NCI-H187 (cell line): ENCODE measurements at regions not wholly inside any gene's neighbourhood (a gene's known extent, or its start where the extent isn't known, plus 50 kb on each side); places are given as distances from the start of the nearest gene placed in this dataset.
"Not testable (repeated sequence)": the region's sequence is repeated elsewhere in the genome, so short reads cannot be mapped to it uniquely, and the experiment has no call there.

Experiments
- DNase-seq, 2 experiments: peaks; one replicate each; lab custom pipeline; 2025; lab: John Stamatoyannopoulos, UW

GRCh38 chr14:39673734-39674133, 241.5 kb upstream of the FBXO33 start:
- no peak for DNase-seq

- DNase-seq: no peak
These were observed 241.1 kb upstream of the FBXO33 start for GRCh38 chr14:39673270-39673711.

- no peak for DNase-seq
These were observed 236.2 kb upstream of the FBXO33 start for GRCh38 chr14:39668449-39668848.

GRCh38 chr14:39666386-39666785, 234.2 kb upstream of the FBXO33 start:
- DNase-seq: no peak

GRCh38 chr14:39665075-39665475, 232.8 kb upstream of the FBXO33 start:
- no peak for DNase-seq

GRCh38 chr14:39664646-39665045, 232.4 kb upstream of the FBXO33 start:
- no peak for DNase-seq

- DNase-seq: no peak
These were observed 209.0 kb upstream of the FBXO33 start for GRCh38 chr14:39641224-39641623.

GRCh38 chr14:39639009-39639408, 206.8 kb upstream of the FBXO33 start:
- DNase-seq: not testable (repeated sequence)

GRCh38 chr14:39628087-39628486, 195.9 kb upstream of the FBXO33 start:
- DNase-seq: no peak

- no peak for DNase-seq
These were observed 194.7 kb upstream of the FBXO33 start for GRCh38 chr14:39626589-39627576.

GRCh38 chr14:39621678-39622077, 189.4 kb upstream of the FBXO33 start:
- DNase-seq: no peak

- no peak for DNase-seq
These were observed 189.0 kb upstream of the FBXO33 start for GRCh38 chr14:39621223-39621622.

- DNase-seq: no peak
These were observed 185.3 kb upstream of the FBXO33 start for GRCh38 chr14:39617537-39617936.

GRCh38 chr14:39615352-39615751, 183.1 kb upstream of the FBXO33 start:
- DNase-seq: no peak

GRCh38 chr14:39614297-39614923, 182.2 kb upstream of the FBXO33 start:
- no peak for DNase-seq

GRCh38 chr14:39609119-39609518, 176.9 kb upstream of the FBXO33 start:
- no peak for DNase-seq

GRCh38 chr14:39607978-39608377, 175.7 kb upstream of the FBXO33 start:
- DNase-seq: no peak

GRCh38 chr14:39603942-39604341, 171.7 kb upstream of the FBXO33 start:
- no peak for DNase-seq

GRCh38 chr14:39593377-39593776, 161.1 kb upstream of the FBXO33 start:
- DNase-seq: no peak

- no peak for DNase-seq
These were observed 160.0 kb upstream of the FBXO33 start for GRCh38 chr14:39592116-39592789.

- DNase-seq: not testable (repeated sequence)
These were observed 157.6 kb upstream of the FBXO33 start for GRCh38 chr14:39589882-39590281.

- DNase-seq: no peak
These were observed 149.9 kb upstream of the FBXO33 start for GRCh38 chr14:39582028-39582654.
